ENCODE measurements at regions not wholly inside any gene's neighbourhood (a gene's known extent, or its start where the extent isn't known, plus 50 kb on each side); places are given as distances from the start of the nearest gene placed in this dataset.
"Not testable (repeated sequence)": the region's sequence is repeated elsewhere in the genome, so short reads cannot be mapped to it uniquely, and the experiment has no call there.

DNA sequence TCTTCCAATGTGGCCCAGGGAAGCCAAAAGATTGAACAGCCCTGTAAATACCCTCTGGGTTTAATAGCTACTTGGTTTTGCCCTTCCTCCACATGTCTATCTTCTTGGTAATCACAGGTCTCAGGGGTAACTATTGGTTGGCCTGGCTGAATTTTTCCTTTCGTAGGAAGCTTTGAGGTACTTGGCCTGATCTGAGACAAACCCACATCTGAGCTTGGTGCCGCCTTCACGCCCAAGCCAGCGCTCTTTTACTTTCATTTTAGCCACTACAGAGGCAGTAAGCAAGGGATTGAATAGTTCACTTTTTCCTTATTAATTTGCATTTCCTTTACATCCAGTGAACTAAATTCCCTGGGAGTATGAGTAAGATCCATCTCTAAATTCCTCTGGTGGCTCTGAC is 397.6 kb upstream of the USP9Y start:
- intact Hi-C loops (cut with micrococcal nuclease), result no loop called here
- no peak overlapping the region for H3K27ac Mint-ChIP-seq
- no peaks in the 10 kb centered on the region for H3K27me3 Mint-ChIP-seq
- DNase-seq, result peak; percentile 10
- H3K4me3 Mint-ChIP-seq, result peak overlapping the region; percentile 45
- ChIA-PET CTCF (no interaction called here), POLR2A (no interaction called here)
- no peaks in the 10 kb centered on the region for H3K36me3 Mint-ChIP-seq
- peaks cover 3% of the 10 kb centered on the region for H3K4me1 Mint-ChIP-seq (ENCODE audit: low read depth)
- H3K9me3 Mint-ChIP-seq, result peaks cover 3% of the 10 kb centered on the region

DNA sequence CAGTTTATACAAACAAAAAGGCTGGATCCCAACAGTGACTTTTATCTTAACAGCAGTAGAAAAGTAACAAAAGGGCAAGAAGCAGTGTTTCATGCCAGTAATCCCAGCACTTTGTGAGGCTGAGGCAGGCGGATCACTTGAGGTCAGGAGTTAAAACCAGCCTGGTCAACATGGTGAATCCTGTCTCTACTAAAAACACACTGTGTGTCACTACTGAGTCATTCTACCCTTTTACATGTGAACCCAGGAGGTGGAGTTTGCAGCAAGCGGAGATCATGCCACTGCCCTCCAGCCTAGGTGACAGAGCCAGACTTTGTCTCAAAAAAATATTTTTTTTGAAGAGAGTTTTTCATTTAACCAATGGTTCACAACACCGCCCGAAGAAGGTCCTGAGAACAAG is 395.6 kb upstream of the USP9Y start:
- peaks cover 3% of the 10 kb centered on the region for H3K9me3 Mint-ChIP-seq

DNA sequence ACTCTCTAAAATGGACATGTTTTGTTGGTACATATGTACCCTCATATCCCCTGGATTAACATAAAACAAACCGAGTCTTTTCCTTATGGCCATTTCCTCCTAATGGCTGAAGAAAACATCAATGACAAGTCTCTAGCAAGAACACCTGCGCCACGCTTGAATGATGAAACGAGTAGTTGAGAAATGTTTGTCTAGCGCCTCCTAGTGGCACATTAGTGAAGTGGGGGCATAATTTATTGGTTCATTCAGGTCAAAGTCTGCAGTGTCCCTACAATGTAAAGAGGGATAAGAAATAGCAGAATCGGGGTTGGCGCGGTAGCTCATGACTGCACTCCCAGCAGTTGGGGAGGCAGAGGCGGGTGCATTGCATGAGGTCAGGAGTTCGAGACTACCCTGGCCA is 391.8 kb upstream of the USP9Y start:
- H3K9me3 Mint-ChIP-seq, result peaks cover 3% of the 10 kb centered on the region
- peak; percentile 10 for DNase-seq
- ChIA-PET CTCF (no interaction called here), POLR2A (no interaction called here)
- H3K36me3 Mint-ChIP-seq, result no peaks in the 10 kb centered on the region
- intact Hi-C loops (cut with micrococcal nuclease), result no loop called here
- peaks cover 3% of the 10 kb centered on the region for H3K27me3 Mint-ChIP-seq
- H3K27ac Mint-ChIP-seq, result no peak overlapping the region
- no peak overlapping the region for H3K4me3 Mint-ChIP-seq
- no peaks in the 10 kb centered on the region for H3K4me1 Mint-ChIP-seq (ENCODE audit: low read depth)

More for the DNA sequence above, 395.6 kb upstream of the USP9Y start:
- Mint-ChIP-seq H3K4me3 (no peak overlapping the region), H3K4me1 (ENCODE audit: low read depth) (peaks cover 3% of the 10 kb centered on the region), H3K27me3 (no peaks in the 10 kb centered on the region), H3K36me3 (no peaks in the 10 kb centered on the region), H3K27ac (no peak overlapping the region)
- POLR2A ChIA-PET, result no interaction called here
- no peak for DNase-seq
- CTCF ChIA-PET, result no interaction called here
- intact Hi-C loops (cut with micrococcal nuclease), result no loop called here

DNA sequence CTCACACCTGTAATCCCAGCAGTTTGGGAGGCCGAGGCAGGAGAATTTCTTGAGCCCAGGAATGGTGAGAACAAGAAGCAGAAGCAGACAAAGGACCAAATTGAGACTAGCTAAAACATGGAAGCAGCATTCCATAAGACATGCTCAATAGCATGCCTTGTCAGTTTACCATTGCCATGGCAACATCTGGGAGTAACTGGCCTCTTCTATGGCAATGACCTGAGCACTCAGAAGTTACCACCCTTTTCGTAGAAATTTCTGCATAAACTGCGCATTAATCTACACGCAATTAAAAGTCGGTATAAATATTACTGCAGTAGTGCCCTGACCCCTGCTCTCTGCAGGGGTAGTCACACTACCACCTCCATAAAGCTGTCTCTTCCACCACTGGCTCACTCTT is 390.2 kb upstream of the USP9Y start:
- peaks cover 3% of the 10 kb centered on the region for H3K27me3 Mint-ChIP-seq
- DNase-seq, result no peak
- H3K9me3 Mint-ChIP-seq, result peaks cover 3% of the 10 kb centered on the region
- CTCF ChIA-PET, result no interaction called here
- POLR2A ChIA-PET, result no interaction called here
- H3K27ac Mint-ChIP-seq, result no peak overlapping the region
- no peak overlapping the region for H3K4me3 Mint-ChIP-seq
- intact Hi-C loops (cut with micrococcal nuclease), result no loop called here
- H3K36me3 Mint-ChIP-seq, result no peaks in the 10 kb centered on the region
- H3K4me1 Mint-ChIP-seq (ENCODE audit: low read depth), result no peaks in the 10 kb centered on the region

DNA sequence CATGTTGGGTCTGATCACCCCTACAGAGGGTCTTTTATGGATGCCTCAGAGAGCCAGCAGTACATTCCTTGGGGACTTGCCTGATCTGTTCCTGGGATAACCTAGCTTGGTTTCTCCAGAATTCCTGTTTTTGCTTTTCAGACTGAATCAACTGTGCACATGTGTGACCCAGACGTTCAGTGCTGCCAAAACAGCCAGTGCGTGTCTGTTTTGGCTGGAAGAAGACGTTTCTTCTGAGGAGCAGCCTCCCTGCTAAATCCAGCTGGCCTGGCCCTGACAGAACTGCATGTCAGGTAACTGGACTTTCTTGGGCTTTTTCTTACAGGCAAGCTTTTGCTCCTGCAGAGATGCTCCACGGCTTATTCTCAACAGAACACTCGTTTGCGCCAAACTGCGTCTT is 373.3 kb upstream of the USP9Y start:
- Mint-ChIP-seq H3K9me3 (no peaks in the 10 kb centered on the region), H3K27ac (no peak overlapping the region), H3K4me3 (no peak overlapping the region), H3K4me1 (ENCODE audit: low read depth) (no peaks in the 10 kb centered on the region), H3K36me3 (no peaks in the 10 kb centered on the region), H3K27me3 (peaks cover 1% of the 10 kb centered on the region)
- ChIA-PET POLR2A (no interaction called here), CTCF (no interaction called here)
- no peak for DNase-seq
- intact Hi-C loops (cut with micrococcal nuclease), result no loop called here

DNA sequence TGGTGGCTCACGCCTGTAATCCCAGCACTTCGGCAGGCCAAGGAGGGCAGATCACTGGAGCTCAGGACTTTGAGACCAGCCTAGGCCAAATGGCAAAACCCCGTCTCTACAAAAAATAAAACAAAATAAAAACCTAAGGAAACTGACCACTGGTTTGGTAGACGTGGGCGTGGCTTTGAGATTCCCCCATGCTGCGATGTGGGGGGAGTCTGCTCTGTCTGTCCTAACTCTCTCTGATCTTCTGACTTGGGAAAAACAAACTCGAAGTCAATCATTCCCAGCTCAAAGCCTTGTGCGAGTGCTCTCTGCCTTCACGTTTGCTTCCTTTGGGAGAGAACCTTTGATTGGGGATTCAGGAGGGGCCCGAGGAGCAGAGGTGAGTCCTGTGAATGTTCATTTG is 369.1 kb upstream of the USP9Y start:
- CTCF ChIA-PET; DNase-seq; H3K27ac Mint-ChIP-seq; H3K4me3 Mint-ChIP-seq; H3K27me3 Mint-ChIP-seq; H3K9me3 Mint-ChIP-seq; POLR2A ChIA-PET; intact Hi-C loops (cut with micrococcal nuclease); H3K36me3 Mint-ChIP-seq; H3K4me1 Mint-ChIP-seq (ENCODE audit: low read depth): not testable (repeated sequence)

DNA sequence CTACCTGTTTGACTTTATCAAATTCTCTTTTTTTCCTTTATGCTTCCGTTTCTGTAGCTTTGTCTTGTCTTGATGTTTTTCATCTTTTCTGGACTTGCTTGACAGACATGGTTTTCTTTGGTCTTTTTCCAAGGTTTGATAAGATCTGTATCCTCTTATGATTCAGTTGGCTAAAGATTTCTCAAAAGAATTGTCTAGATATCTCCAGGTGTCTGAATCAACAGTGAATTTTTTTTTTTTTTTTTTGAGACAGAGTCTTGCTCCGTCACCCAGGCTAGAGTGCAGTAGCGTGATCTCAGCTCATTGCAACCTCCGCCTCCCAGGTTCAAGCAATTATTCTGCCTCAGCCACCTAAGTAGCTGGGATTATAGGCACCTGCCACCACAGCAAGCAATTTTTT is 357.8 kb upstream of the USP9Y start:
- H3K36me3 Mint-ChIP-seq, result no peaks in the 10 kb centered on the region
- ChIA-PET CTCF (interaction anchor here (0.7 kb wide), 1 partner anchor 280 kb away, joined by 3 read pairs; no protein-coding TSS in a partner anchor), POLR2A (no interaction called here)
- intact Hi-C loops (cut with micrococcal nuclease), result no loop called here
- no peak overlapping the region for H3K4me3 Mint-ChIP-seq
- no peaks in the 10 kb centered on the region for H3K9me3 Mint-ChIP-seq
- DNase-seq, result no peak
- H3K27ac Mint-ChIP-seq, result no peak overlapping the region
- no peaks in the 10 kb centered on the region for H3K4me1 Mint-ChIP-seq (ENCODE audit: low read depth)
- no peaks in the 10 kb centered on the region for H3K27me3 Mint-ChIP-seq

DNA sequence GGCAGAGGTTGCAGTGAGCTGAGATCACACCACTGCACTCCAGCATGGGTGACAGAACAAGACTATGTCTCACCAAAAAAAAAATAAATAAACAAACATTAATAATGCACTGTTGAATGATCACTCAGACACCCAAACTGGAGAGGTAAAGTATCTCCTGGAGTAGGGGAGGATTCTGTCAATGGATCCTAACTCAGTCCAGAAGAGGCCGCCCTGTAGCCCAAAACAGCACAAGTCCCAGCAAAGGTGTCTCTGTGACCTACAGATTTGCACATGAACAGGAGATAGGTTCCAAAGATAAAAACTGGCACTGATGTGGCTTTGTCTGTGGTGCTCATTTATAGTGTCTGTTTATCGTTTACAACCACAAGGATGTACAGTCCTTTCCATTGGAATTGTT is 352.9 kb upstream of the USP9Y start:
- ChIA-PET CTCF (no interaction called here), POLR2A (no interaction called here)
- Mint-ChIP-seq H3K36me3 (no peaks in the 10 kb centered on the region), H3K27ac (no peak overlapping the region), H3K9me3 (no peaks in the 10 kb centered on the region), H3K4me1 (ENCODE audit: low read depth) (no peaks in the 10 kb centered on the region), H3K27me3 (no peaks in the 10 kb centered on the region), H3K4me3 (no peak overlapping the region)
- intact Hi-C loops (cut with micrococcal nuclease), result no loop called here
- no peak for DNase-seq

DNA sequence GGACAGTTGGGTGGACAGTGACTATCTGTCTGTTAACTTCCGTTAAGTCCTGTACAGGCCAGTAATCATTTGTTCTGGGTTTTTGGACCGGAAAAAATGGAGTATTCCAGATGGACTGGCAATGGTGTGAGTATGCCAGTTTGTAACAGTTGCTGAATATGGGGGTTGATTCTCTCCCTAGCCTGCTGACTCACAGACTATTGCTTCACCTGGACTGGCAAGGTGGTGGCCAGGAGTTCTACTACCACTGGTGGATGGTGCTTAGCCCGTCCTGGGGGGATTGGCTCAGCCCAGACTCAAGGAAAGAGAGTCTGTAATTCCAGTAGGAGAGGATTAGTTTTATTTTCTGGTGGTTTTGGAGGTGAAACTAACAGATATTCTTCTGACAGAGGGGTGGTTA is 343.8 kb upstream of the USP9Y start:
- H3K36me3 Mint-ChIP-seq, result no peaks in the 10 kb centered on the region
- no peak overlapping the region for H3K4me3 Mint-ChIP-seq
- H3K27me3 Mint-ChIP-seq, result no peaks in the 10 kb centered on the region
- H3K9me3 Mint-ChIP-seq, result no peaks in the 10 kb centered on the region
- ChIA-PET CTCF (no interaction called here), POLR2A (no interaction called here)
- DNase-seq, result no peak
- no peak overlapping the region for H3K27ac Mint-ChIP-seq
- intact Hi-C loops (cut with micrococcal nuclease), result no loop called here
- no peaks in the 10 kb centered on the region for H3K4me1 Mint-ChIP-seq (ENCODE audit: low read depth)

DNA sequence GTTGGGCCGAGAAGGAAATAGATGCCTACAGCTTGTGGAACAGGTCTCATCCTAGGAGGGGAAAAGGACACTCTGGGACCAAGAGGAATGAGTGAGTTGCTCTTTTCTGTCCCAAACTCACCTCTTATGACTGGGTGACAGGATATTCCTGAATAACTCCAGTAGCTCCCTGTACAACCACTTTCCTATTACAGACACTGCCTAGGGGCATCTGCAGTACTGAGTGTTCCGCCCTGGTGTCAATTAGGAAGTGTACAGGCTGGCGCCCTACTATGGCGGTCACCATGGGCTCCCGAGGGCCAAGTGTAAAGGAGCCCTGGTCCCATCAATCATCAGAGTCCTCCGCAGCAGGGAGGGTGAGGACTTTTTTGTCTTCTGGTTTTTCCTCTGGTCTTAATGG is 343.4 kb upstream of the USP9Y start:
- H3K9me3 Mint-ChIP-seq, result no peaks in the 10 kb centered on the region
- no peak overlapping the region for H3K27ac Mint-ChIP-seq
- CTCF ChIA-PET, result no interaction called here
- no peaks in the 10 kb centered on the region for H3K36me3 Mint-ChIP-seq
- intact Hi-C loops (cut with micrococcal nuclease), result no loop called here
- no peak for DNase-seq
- H3K4me3 Mint-ChIP-seq, result no peak overlapping the region
- H3K4me1 Mint-ChIP-seq (ENCODE audit: low read depth), result no peaks in the 10 kb centered on the region
- POLR2A ChIA-PET, result no interaction called here
- H3K27me3 Mint-ChIP-seq, result no peaks in the 10 kb centered on the region

DNA sequence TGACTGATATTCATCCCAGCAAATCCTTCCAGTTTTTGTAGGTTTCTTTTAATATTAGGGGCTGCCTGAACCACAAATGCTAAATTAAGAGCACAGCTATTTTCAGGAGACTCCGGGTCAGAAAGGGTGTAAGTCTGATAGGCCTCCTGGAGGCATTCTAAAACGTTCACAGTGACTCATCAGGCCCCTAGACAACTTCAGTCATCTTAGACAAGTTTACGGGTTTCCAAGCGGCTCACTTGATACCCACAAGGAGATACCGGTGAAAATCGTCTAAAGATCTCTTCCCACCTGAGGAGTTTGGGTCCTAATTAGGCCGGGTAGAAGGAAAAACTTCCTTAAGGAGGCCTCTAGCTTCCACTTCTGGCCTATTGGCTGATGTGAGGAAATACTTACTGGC is 342.7 kb upstream of the USP9Y start:
- CTCF ChIA-PET, result no interaction called here
- H3K27me3 Mint-ChIP-seq, result no peaks in the 10 kb centered on the region
- H3K4me3 Mint-ChIP-seq, result no peak overlapping the region
- no peaks in the 10 kb centered on the region for H3K4me1 Mint-ChIP-seq (ENCODE audit: low read depth)
- POLR2A ChIA-PET, result no interaction called here
- H3K36me3 Mint-ChIP-seq, result no peaks in the 10 kb centered on the region
- DNase-seq, result no peak
- intact Hi-C loops (cut with micrococcal nuclease), result no loop called here
- no peak overlapping the region for H3K27ac Mint-ChIP-seq
- no peaks in the 10 kb centered on the region for H3K9me3 Mint-ChIP-seq

DNA sequence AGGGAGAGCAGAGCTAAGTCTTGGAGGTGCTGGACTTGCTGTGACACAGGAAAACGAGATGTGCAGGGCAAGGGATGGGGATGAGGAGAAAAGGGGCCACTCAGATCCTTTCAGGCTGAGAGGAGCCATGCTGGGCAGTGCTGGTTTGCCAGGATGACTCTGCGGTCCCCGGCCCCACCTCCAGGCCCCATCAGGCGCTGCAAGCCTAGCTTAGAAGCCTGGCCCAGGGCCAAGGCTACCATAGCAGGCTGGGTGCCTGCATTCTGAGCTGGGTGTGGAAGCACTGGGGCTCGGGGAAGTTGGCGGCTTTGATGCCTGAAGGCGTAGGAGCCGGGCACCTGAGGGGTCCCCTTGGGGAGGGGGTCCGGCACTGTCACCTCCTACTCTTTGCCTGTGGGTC is 341.2 kb upstream of the USP9Y start:
- no peak overlapping the region for H3K4me3 Mint-ChIP-seq
- no peaks in the 10 kb centered on the region for H3K36me3 Mint-ChIP-seq
- H3K9me3 Mint-ChIP-seq, result no peaks in the 10 kb centered on the region
- CTCF ChIA-PET, result no interaction called here
- H3K27me3 Mint-ChIP-seq, result no peaks in the 10 kb centered on the region
- no peak overlapping the region for H3K27ac Mint-ChIP-seq
- no peaks in the 10 kb centered on the region for H3K4me1 Mint-ChIP-seq (ENCODE audit: low read depth)
- intact Hi-C loops (cut with micrococcal nuclease), result no loop called here
- POLR2A ChIA-PET, result no interaction called here
- peak; percentile 7 for DNase-seq

DNA sequence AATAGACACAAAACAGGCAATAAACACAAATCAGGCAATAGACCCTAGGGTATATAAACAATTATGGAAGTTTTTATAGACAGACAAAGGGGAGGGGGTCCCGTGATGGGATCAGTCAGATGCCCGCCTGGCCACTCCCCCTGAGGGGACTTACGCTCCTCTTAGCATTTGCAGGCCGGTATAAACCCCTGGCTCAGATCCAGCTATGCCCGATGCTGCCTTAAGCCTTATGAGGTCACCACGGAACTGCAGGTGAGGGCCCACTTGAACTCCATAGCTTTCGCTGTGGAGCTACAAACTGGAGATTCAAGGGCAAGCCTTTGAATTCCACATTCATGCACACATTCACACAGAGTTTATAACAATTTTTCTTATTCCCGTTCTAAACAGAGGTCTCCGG is 340.5 kb upstream of the USP9Y start:
- H3K27me3 Mint-ChIP-seq, result no peaks in the 10 kb centered on the region
- ChIA-PET POLR2A (no interaction called here), CTCF (no interaction called here)
- DNase-seq, result no peak
- no peaks in the 10 kb centered on the region for H3K36me3 Mint-ChIP-seq
- H3K27ac Mint-ChIP-seq, result no peak overlapping the region
- no peak overlapping the region for H3K4me3 Mint-ChIP-seq
- intact Hi-C loops (cut with micrococcal nuclease), result no loop called here
- H3K9me3 Mint-ChIP-seq, result no peaks in the 10 kb centered on the region
- no peaks in the 10 kb centered on the region for H3K4me1 Mint-ChIP-seq (ENCODE audit: low read depth)

DNA sequence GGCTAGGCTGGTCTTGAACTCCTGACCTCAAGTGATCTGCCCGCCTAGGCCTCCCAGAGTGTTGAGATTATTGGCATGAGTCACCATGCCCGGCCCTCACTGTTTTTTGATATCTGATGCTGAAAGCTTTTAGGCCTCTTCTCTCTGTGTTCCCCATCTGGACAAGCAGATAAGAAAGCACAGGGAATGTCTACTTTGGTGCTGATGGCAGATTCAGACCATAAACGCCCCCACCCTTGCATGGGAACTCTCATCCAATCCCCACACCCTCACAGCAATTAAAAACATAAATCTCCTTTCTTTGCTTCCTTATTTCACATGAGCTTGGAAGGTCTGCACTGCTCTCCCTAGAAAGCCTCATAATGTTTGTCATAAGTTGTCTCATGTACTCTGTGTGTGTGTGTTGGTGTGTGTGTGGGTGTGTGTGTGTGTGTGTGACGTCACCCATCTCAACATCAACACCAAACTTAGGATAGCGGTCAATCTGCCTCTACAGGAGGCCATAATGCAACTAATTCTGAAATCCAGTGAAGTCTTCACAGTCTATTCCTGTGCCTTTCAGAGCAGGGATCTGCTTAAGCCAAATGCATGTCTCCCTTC is 335.6 kb upstream of the USP9Y start:
- intact Hi-C loops (cut with micrococcal nuclease), result no loop called here
- no peak overlapping the region for H3K4me3 Mint-ChIP-seq
- ChIA-PET POLR2A (no interaction called here), CTCF (no interaction called here)
- H3K27me3 Mint-ChIP-seq, result no peaks in the 10 kb centered on the region
- no peak for DNase-seq
- no peaks in the 10 kb centered on the region for H3K4me1 Mint-ChIP-seq (ENCODE audit: low read depth)
- no peak overlapping the region for H3K27ac Mint-ChIP-seq
- H3K9me3 Mint-ChIP-seq, result no peaks in the 10 kb centered on the region
- no peaks in the 10 kb centered on the region for H3K36me3 Mint-ChIP-seq

Data from activated CD4-positive, alpha-beta memory T cell treated with anti-CD3 and anti-CD28 coated beads for 36 hours (primary cell).